ENCODE measurements at regions not wholly inside any gene's neighbourhood (a gene's known extent, or its start where the extent isn't known, plus 50 kb on each side); places are given as distances from the start of the nearest gene placed in this dataset.
"Not testable (repeated sequence)": the region's sequence is repeated elsewhere in the genome, so short reads cannot be mapped to it uniquely, and the experiment has no call there.

- DNase-seq, result no peak
These were observed 68.2 kb downstream of the ATP23 start for GRCh38 chr12:58009405-58010195.

GRCh38 chr12:58011676-58012075 is 70.3 kb downstream of the ATP23 start:
- DNase-seq, result no peak

- not testable (repeated sequence) for DNase-seq
These were observed 81.1 kb downstream of the ATP23 start for GRCh38 chr12:58022379-58023020.

GRCh38 chr12:58025431-58025830 is 84.1 kb downstream of the ATP23 start:
- no peak for DNase-seq

GRCh38 chr12:58026426-58026825 is 85.1 kb downstream of the ATP23 start:
- no peak for DNase-seq

- DNase-seq, result no peak
These were observed 85.8 kb downstream of the ATP23 start for GRCh38 chr12:58026897-58027891.

- DNase-seq, result no peak
These were observed 86.9 kb downstream of the ATP23 start for GRCh38 chr12:58028294-58028693.

GRCh38 chr12:58029260-58029659 is 87.9 kb downstream of the ATP23 start:
- no peak for DNase-seq

- no peak for DNase-seq
These were observed 89.4 kb downstream of the ATP23 start for GRCh38 chr12:58030566-58031279.

- no peak for DNase-seq
These were observed 90.8 kb downstream of the ATP23 start for GRCh38 chr12:58032156-58032555.

- no peak for DNase-seq
These were observed 92.5 kb downstream of the ATP23 start for GRCh38 chr12:58033831-58034230.

- DNase-seq, result no peak
These were observed 92.9 kb downstream of the ATP23 start for GRCh38 chr12:58034311-58034710.

- no peak for DNase-seq
These were observed 93.3 kb downstream of the ATP23 start for GRCh38 chr12:58034712-58035111.

- DNase-seq, result no peak
These were observed 100.1 kb downstream of the ATP23 start for GRCh38 chr12:58041441-58041840.

- no peak for DNase-seq
These were observed 103.6 kb downstream of the ATP23 start for GRCh38 chr12:58044966-58045365.

GRCh38 chr12:58046271-58046670 is 104.9 kb downstream of the ATP23 start:
- no peak for DNase-seq

- DNase-seq, result no peak
These were observed 110.0 kb downstream of the ATP23 start for GRCh38 chr12:58051378-58051777.

GRCh38 chr12:58064666-58065065 is 123.3 kb downstream of the ATP23 start:
- DNase-seq, result no peak

- DNase-seq, result no peak
These were observed 124.9 kb downstream of the ATP23 start for GRCh38 chr12:58066296-58066695.

GRCh38 chr12:58067610-58068387 is 126.4 kb downstream of the ATP23 start:
- no peak for DNase-seq

GRCh38 chr12:58068706-58069105 is 127.3 kb downstream of the ATP23 start:
- no peak for DNase-seq
